HEK293 (cell line): ENCODE measurements at regions not wholly inside any gene's neighbourhood (a gene's known extent, or its start where the extent isn't known, plus 50 kb on each side); places are given as distances from the start of the nearest gene placed in this dataset.
A peak's percentile ranks its signal among the peaks of the same experiment; 100 is the strongest.

Experiments
- CTCF ChIA-PET: fragments of 350-600 bp; formaldehyde crosslinking; extraction: SDS; loops from one replicate; lab custom pipeline; 2021; ENCODE audit warnings: antibody characterized with exemption; lab: Yijun Ruan, JAX
- POLR2A ChIA-PET: fragments of 300-600 bp; formaldehyde crosslinking; extraction: SDS; loops from one replicate; lab custom pipeline; 2020; ENCODE audit warnings: antibody characterized with exemption, inconsistent platforms; lab: Yijun Ruan, JAX
- H3K27ac ChIP-seq: fragments of 200-500 bp; sonication (Bioruptor generic); 2 replicates; pipeline ENCODE4 v1.5.1; 2014; ENCODE audit warnings: low read depth, low read length, control low read depth, inconsistent platforms; ENCODE audit errors: extremely low read depth
- H3K36me3 ChIP-seq, 2 experiments: fragments of 200-500 bp in 1 of 2; sonication (Bioruptor generic) in 1 of 2; 1 replicate in 1 of 2; 2 replicates in 1 of 2; pipeline ENCODE4 v1.5.1; 2014 to 2017; ENCODE audit warnings: inconsistent platforms in 2 of 2, low read length in 2 of 2; ENCODE audit not compliant: control insufficient read depth in 2 of 2, insufficient read depth in 1 of 2
- H3K4me1 ChIP-seq: fragments of 200-500 bp; sonication (Bioruptor generic); 2 replicates; pipeline ENCODE4 v1.5.1; 2014; ENCODE audit warnings: mild to moderate bottlenecking, low read length, inconsistent platforms; ENCODE audit not compliant: control insufficient read depth, insufficient read depth
- H3K4me3 ChIP-seq: 2 replicates; pipeline ENCODE4 v1.5.1; 2011; ENCODE audit warnings: low read depth, mild to moderate bottlenecking, control low read depth, low read length, moderate library complexity
- H3K9me3 ChIP-seq: fragments of 200-500 bp; sonication (Bioruptor generic); 2 replicates; pipeline ENCODE4 v1.5.1; 2014; ENCODE audit warnings: low read depth, low read length, inconsistent platforms; ENCODE audit not compliant: control insufficient read depth, insufficient read depth
- FEZF1 ChIP-seq: fragments of 450-650 bp; formaldehyde crosslinking; IDR thresholded peaks from 2 replicates; pipeline ENCODE4 v1.5.1; 2016; ENCODE audit warnings: missing biosample characterization, missing genetic modification characterization
- HOXD13 ChIP-seq: sonication (generic); formaldehyde crosslinking; IDR thresholded peaks from 2 replicates; pipeline ENCODE4 v1.8.0; 2022; ENCODE audit warnings: missing genetic modification reagents, borderline replicate concordance
- PBX3 ChIP-seq: sonication (generic); formaldehyde crosslinking; IDR thresholded peaks from 2 replicates; pipeline ENCODE4 v1.8.1; 2022; ENCODE audit warnings: mild to moderate bottlenecking, moderate library complexity, missing genetic modification reagents
- RBAK ChIP-seq: fragments of 450-650 bp; formaldehyde crosslinking; IDR thresholded peaks from 2 replicates; pipeline ENCODE4 v1.5.1; 2016; ENCODE audit warnings: missing biosample characterization, missing genetic modification characterization
- ZBTB1 ChIP-seq: fragments of 450-650 bp; formaldehyde crosslinking; IDR thresholded peaks from 2 replicates; pipeline ENCODE4 v1.5.1; 2016; ENCODE audit warnings: missing biosample characterization, missing genetic modification characterization
- ZBTB17 ChIP-seq: fragments of 450-650 bp; formaldehyde crosslinking; IDR thresholded peaks from 2 replicates; pipeline ENCODE4 v1.5.1; 2016; ENCODE audit warnings: missing biosample characterization, missing genetic modification characterization
- ZBTB20 ChIP-seq: fragments of 450-650 bp; formaldehyde crosslinking; IDR thresholded peaks from 2 replicates; pipeline ENCODE4 v1.5.1; 2016; ENCODE audit warnings: missing biosample characterization, missing genetic modification characterization
- ZFP3 ChIP-seq: fragments of 450-650 bp; formaldehyde crosslinking; IDR thresholded peaks from 2 replicates; pipeline ENCODE4 v1.5.1; 2016; ENCODE audit warnings: low read depth, missing biosample characterization, missing genetic modification characterization
- ZNF133 ChIP-seq: fragments of 450-650 bp; formaldehyde crosslinking; IDR thresholded peaks from 2 replicates; pipeline ENCODE4 v1.5.1; 2016; ENCODE audit warnings: missing biosample characterization, missing genetic modification characterization
- ZNF155 ChIP-seq: fragments of 450-650 bp; formaldehyde crosslinking; IDR thresholded peaks from 2 replicates; pipeline ENCODE4 v1.5.1; 2016; ENCODE audit warnings: missing biosample characterization, missing genetic modification characterization
- ZNF202 ChIP-seq: fragments of 450-650 bp; formaldehyde crosslinking; IDR thresholded peaks from 2 replicates; pipeline ENCODE4 v1.5.1; 2016; ENCODE audit warnings: missing biosample characterization, missing genetic modification characterization, borderline replicate concordance
- ZNF214 ChIP-seq: fragments of 450-650 bp; formaldehyde crosslinking; IDR thresholded peaks from 2 replicates; pipeline ENCODE4 v1.5.1; 2017; ENCODE audit warnings: missing biosample characterization, mild to moderate bottlenecking, missing genetic modification characterization, borderline replicate concordance
- ZNF24 ChIP-seq: fragments of 450-650 bp; formaldehyde crosslinking; IDR thresholded peaks from 2 replicates; pipeline ENCODE4 v1.5.1; 2016; ENCODE audit warnings: missing biosample characterization, missing genetic modification characterization
- ZNF26 ChIP-seq: fragments of 450-650 bp; formaldehyde crosslinking; IDR thresholded peaks from 2 replicates; pipeline ENCODE4 v1.5.1; 2016; ENCODE audit warnings: missing biosample characterization, missing genetic modification characterization
- ZNF350 ChIP-seq: fragments of 450-650 bp; formaldehyde crosslinking; IDR thresholded peaks from 2 replicates; pipeline ENCODE4 v1.5.0; 2017; ENCODE audit warnings: missing biosample characterization, mild to moderate bottlenecking, missing genetic modification characterization
- ZNF433 ChIP-seq: fragments of 450-650 bp; formaldehyde crosslinking; IDR thresholded peaks from 2 replicates; pipeline ENCODE4 v1.5.1; 2016; ENCODE audit warnings: missing biosample characterization, missing genetic modification characterization, low read depth
- ZNF529 ChIP-seq: fragments of 450-650 bp; formaldehyde crosslinking; IDR thresholded peaks from 2 replicates; pipeline ENCODE4 v1.5.1; 2017; ENCODE audit warnings: missing genetic modification characterization, missing biosample characterization; ENCODE audit not compliant: insufficient replicate concordance
- ZNF558 ChIP-seq: fragments of 450-650 bp; formaldehyde crosslinking; IDR thresholded peaks from 2 replicates; pipeline ENCODE4 v1.5.1; 2016; ENCODE audit warnings: missing biosample characterization, missing genetic modification characterization
- ZNF645 ChIP-seq: fragments of 450-650 bp; formaldehyde crosslinking; IDR thresholded peaks from 2 replicates; pipeline ENCODE4; 2016; ENCODE audit warnings: missing biosample characterization, missing genetic modification characterization
- ZNF654 ChIP-seq: fragments of 450-650 bp; formaldehyde crosslinking; IDR thresholded peaks from 2 replicates; pipeline ENCODE4 v1.5.1; 2016; ENCODE audit warnings: low read depth, missing biosample characterization, missing genetic modification characterization
- ZNF837 ChIP-seq: fragments of 450-650 bp; formaldehyde crosslinking; IDR thresholded peaks from 2 replicates; pipeline ENCODE4 v1.5.1; 2016; ENCODE audit warnings: missing biosample characterization, missing genetic modification characterization

GRCh38 chr12:115213538-115214016 lies 529.6 kb upstream of the TBX3 start (continued):
- TF ChIP-seq ZNF26 (tag by site-specific recombination) (no peak), ZNF350 (tag by site-specific recombination) (no peak), ZNF202 (tag by site-specific recombination) (no peak), ZBTB17 (no peak)

- CTCF ChIA-PET = no interaction called here
- TF ChIP-seq ZNF529 (tag by site-specific recombination) (no peak), ZNF837 (tag by site-specific recombination) (no peak), ZNF645 (tag by site-specific recombination) (no peak), ZFP3 (tag by site-specific recombination) (no peak), ZNF433 (no peak), ZNF558 (tag by site-specific recombination) (no peak), ZBTB20 (tag by site-specific recombination) (no peak), ZNF654 (tag by site-specific recombination) (no peak), ZNF24 (tag by site-specific recombination) (no peak), ZNF155 (tag by site-specific recombination) (no peak), ZNF214 (tag by site-specific recombination) (no peak)
- TF ChIP-seq, all 188 proteins: peak for 0
- Histone ChIP-seq H3K4me3 (no peak overlapping the region), H3K36me3 (no peaks in the 10 kb centered on the region), H3K27ac (no peak overlapping the region), H3K4me1 (no peaks in the 10 kb centered on the region), H3K9me3 (no peaks in the 10 kb centered on the region)
- POLR2A ChIA-PET = no interaction called here
Measured at GRCh38 chr12:115213118-115213517, 529.1 kb upstream of the TBX3 start.

DNA sequence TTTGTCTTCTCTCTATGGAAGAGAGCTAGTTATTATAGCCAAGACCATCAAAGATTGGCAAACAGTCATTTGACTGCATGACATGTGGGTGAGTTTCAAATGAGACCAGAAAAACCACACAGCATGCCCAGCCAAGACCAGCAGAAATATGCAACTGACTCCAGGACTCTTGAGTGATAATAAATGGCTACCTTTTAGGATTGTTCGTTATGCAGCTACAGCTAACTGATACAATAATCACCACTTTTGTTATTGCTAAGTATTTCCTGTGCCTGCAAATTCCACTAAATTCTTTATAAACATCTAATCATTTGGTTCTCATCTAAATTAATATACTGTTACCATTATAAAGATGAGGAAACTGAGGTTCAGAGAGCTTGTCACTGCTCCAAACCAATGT lies 528.4 kb upstream of the TBX3 start:
- Histone ChIP-seq H3K4me1 (no peaks in the 10 kb centered on the region), H3K36me3 (no peaks in the 10 kb centered on the region), H3K27ac (no peak overlapping the region), H3K4me3 (no peak overlapping the region), H3K9me3 (no peaks in the 10 kb centered on the region)
- POLR2A ChIA-PET = no interaction called here
- TF ChIP-seq RBAK (tag by site-specific recombination) (0 out of 2 replicates have a peak, but pooled peaks have one; percentile 60), FEZF1 (tag by site-specific recombination) (no peak), HOXD13 (no peak)
- CTCF ChIA-PET = no interaction called here

GRCh38 chr12:115210533-115211252 lies 526.7 kb upstream of the TBX3 start:
- CTCF ChIA-PET = interaction anchor here (1.2 kb wide), 1 partner anchor 11 kb away, joined by 3 read pairs; no protein-coding TSS in a partner anchor
- Histone ChIP-seq H3K27ac (no peak overlapping the region), H3K9me3 (no peaks in the 10 kb centered on the region)

More at GRCh38 chr12:115210533-115211252, 526.7 kb upstream of the TBX3 start:
- no peaks in the 10 kb centered on the region for H3K4me1 ChIP-seq
- POLR2A ChIA-PET = no interaction called here
- H3K36me3 ChIP-seq = no peaks in the 10 kb centered on the region
- TF ChIP-seq ZNF133 (tag by site-specific recombination) = peak; percentile 93
- no peak for TF ChIP-seq PBX3 (CRISPR knock-in tag)
- no peak for TF ChIP-seq ZBTB1 (tag by site-specific recombination)
- no peak overlapping the region for H3K4me3 ChIP-seq
